SK-N-SH treated with all-trans-retinoic acid at 6 μM for 48 hours (cell line): ENCODE measurements at regions not wholly inside any gene's neighbourhood (a gene's known extent, or its start where the extent isn't known, plus 50 kb on each side); places are given as distances from the start of the nearest gene placed in this dataset.
"Not testable (repeated sequence)": the region's sequence is repeated elsewhere in the genome, so short reads cannot be mapped to it uniquely, and the experiment has no call there.

Experiments
- ATAC-seq: fragments of 200-7000 bp; cut with Tn5 transposase; 3 replicates; pipeline ENCODE4 v1.9.1; 2020; ENCODE audit warnings: mild to moderate bottlenecking, moderate library complexity

- not testable (repeated sequence) for ATAC-seq
Measured at GRCh38 chr17:15802917-15803316, 70.8 kb downstream of the TBC1D26 start.

GRCh38 chr17:15806825-15807224, 74.7 kb downstream of the TBC1D26 start:
- ATAC-seq, result peak; percentile 28; the same call in 2 of the 3 replicates

- not testable (repeated sequence) for ATAC-seq
Measured at GRCh38 chr17:15813388-15813787, 81.3 kb downstream of the TBC1D26 start.

- not testable (repeated sequence) for ATAC-seq
Measured at GRCh38 chr17:15814003-15814402, 81.9 kb downstream of the TBC1D26 start.

GRCh38 chr17:15817861-15818260, 85.8 kb downstream of the TBC1D26 start:
- not testable (repeated sequence) for ATAC-seq

- ATAC-seq, result not testable (repeated sequence)
Measured at GRCh38 chr17:15822280-15822679, 90.2 kb downstream of the TBC1D26 start.

GRCh38 chr17:15828727-15829314, 96.7 kb downstream of the TBC1D26 start:
- ATAC-seq, result peak; percentile 99

- ATAC-seq, result not testable (repeated sequence)
Measured at GRCh38 chr17:15830221-15830620, 98.1 kb downstream of the TBC1D26 start.

- ATAC-seq, result not testable (repeated sequence)
Measured at GRCh38 chr17:15831182-15831581, 99.1 kb downstream of the TBC1D26 start.

- not testable (repeated sequence) for ATAC-seq
Measured at GRCh38 chr17:15832921-15833480, 100.9 kb downstream of the TBC1D26 start.

- ATAC-seq, result not testable (repeated sequence)
Measured at GRCh38 chr17:15833890-15834289, 101.8 kb downstream of the TBC1D26 start.

GRCh38 chr17:15835481-15835880, 103.4 kb downstream of the TBC1D26 start:
- not testable (repeated sequence) for ATAC-seq

- ATAC-seq, result not testable (repeated sequence)
Measured at GRCh38 chr17:15836249-15836982, 104.3 kb downstream of the TBC1D26 start.

- not testable (repeated sequence) for ATAC-seq
Measured at GRCh38 chr17:15836991-15837390, 104.9 kb downstream of the TBC1D26 start.

- not testable (repeated sequence) for ATAC-seq
Measured at GRCh38 chr17:15847447-15848229, 97.3 kb upstream of the ADORA2B start.

- not testable (repeated sequence) for ATAC-seq
Measured at GRCh38 chr17:15849054-15849453, 95.9 kb upstream of the ADORA2B start.

- ATAC-seq, result not testable (repeated sequence)
Measured at GRCh38 chr17:15850071-15850470, 94.9 kb upstream of the ADORA2B start.

- not testable (repeated sequence) for ATAC-seq
Measured at GRCh38 chr17:15850687-15851086, 94.2 kb upstream of the ADORA2B start.

- not testable (repeated sequence) for ATAC-seq
Measured at GRCh38 chr17:15852863-15853262, 92.1 kb upstream of the ADORA2B start.

GRCh38 chr17:15856191-15856590, 88.7 kb upstream of the ADORA2B start:
- ATAC-seq, result not testable (repeated sequence)

GRCh38 chr17:15856745-15857144, 88.2 kb upstream of the ADORA2B start:
- not testable (repeated sequence) for ATAC-seq

GRCh38 chr17:15858082-15858481, 86.8 kb upstream of the ADORA2B start:
- ATAC-seq, result not testable (repeated sequence)

GRCh38 chr17:15860774-15861173, 84.2 kb upstream of the ADORA2B start:
- ATAC-seq, result not testable (repeated sequence)
